Fibroblast of lung (primary cell): ENCODE measurements at regions not wholly inside any gene's neighbourhood (a gene's known extent, or its start where the extent isn't known, plus 50 kb on each side); places are given as distances from the start of the nearest gene placed in this dataset.

ENCODE experiments used
- EZH2 ChIP-seq: IDR thresholded peaks from 2 replicates; pipeline ENCODE4 v1.5.1; 2012; ENCODE audit warnings: low read length, control low read depth, mild to moderate bottlenecking; ENCODE audit errors: missing control alignments
- TF ChIP-seq, protein P1 (sequence below), 2 donors: IDR thresholded peaks in 1 of 2; conservative IDR thresholded peaks in 1 of 2; 1 replicate in 1 of 2; 2 replicates in 1 of 2; pipeline ENCODE4 v1.5.1; 2011 to 2012; ENCODE audit warnings: low read length in 2 of 2, control low read depth in 1 of 2, inconsistent platforms in 1 of 2, low read depth in 1 of 2, mild to moderate bottlenecking in 1 of 2

DNA sequence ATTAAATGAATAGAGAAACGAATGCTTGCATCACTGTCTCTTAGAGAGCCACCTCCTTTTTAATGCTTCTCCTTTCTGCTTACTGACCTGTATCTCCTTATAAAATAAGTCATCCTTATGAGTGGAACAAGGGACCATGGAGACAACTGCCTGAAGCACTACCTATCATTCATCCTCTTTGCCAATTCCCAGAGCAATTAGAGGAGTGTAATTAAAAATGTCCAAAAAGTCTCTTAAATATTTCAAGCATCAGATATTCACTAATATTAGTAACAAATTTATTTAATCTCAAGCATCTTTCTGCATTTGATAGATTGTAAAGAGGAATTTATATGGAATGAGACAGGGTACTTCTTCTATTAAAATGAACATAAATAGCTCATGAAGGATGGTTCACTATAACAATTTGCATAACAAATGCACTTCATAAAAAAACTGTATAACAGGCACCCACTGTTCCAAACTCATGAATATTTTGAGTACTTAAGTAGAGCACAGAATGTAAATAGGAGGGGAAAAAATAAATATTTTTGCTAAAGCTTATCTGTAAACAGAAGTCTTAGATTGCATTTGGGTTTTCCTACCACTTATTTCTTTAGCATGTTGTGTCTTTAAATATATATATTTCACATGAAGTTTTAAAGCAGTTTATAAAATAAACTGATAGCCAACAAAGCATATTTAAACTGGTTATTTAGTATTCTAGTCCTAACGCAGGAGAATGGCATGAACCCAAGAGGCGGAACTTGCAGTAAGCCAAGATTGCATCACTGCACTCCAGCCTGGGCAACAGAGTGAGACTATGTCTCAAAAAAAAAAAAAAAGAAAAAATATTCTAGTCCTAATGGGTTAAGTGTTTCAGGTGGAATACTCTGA is 269.3 kb downstream of the TBL1XR1 start:
- TF ChIP-seq, protein P1, sequence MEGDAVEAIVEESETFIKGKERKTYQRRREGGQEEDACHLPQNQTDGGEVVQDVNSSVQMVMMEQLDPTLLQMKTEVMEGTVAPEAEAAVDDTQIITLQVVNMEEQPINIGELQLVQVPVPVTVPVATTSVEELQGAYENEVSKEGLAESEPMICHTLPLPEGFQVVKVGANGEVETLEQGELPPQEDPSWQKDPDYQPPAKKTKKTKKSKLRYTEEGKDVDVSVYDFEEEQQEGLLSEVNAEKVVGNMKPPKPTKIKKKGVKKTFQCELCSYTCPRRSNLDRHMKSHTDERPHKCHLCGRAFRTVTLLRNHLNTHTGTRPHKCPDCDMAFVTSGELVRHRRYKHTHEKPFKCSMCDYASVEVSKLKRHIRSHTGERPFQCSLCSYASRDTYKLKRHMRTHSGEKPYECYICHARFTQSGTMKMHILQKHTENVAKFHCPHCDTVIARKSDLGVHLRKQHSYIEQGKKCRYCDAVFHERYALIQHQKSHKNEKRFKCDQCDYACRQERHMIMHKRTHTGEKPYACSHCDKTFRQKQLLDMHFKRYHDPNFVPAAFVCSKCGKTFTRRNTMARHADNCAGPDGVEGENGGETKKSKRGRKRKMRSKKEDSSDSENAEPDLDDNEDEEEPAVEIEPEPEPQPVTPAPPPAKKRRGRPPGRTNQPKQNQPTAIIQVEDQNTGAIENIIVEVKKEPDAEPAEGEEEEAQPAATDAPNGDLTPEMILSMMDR (conservative IDR thresholded peaks at IDR 0.05 in 1 of 2, IDR thresholded peaks at IDR 0.05 in 1 of 2; ENCODE audit: low read depth in 1 of 2, low read length in 2 of 2) = no peak
- no peak for TF ChIP-seq EZH2
